HCT116 (cell line): ENCODE measurements at regions not wholly inside any gene's neighbourhood (a gene's known extent, or its start where the extent isn't known, plus 50 kb on each side); places are given as distances from the start of the nearest gene placed in this dataset.

Source experiments
- ATAC-seq: fragments of 200-7000 bp; cut with Tn5 transposase; 2 replicates; pipeline ENCODE4 v1.9.1; 2020; ENCODE audit warnings: mild to moderate bottlenecking, moderate library complexity
- BruUV-seq: library from RNA; stranded (reverse); fragments of 400-500 nt; replicated peaks from 2 replicates; lab custom pipeline; 2021; lab: Mats Ljungman, UMichigan
- CTCF ChIA-PET: fragments of 300-600 bp; sonication (Branson Sonifier 250); formaldehyde crosslinking; loops from one replicate; lab custom pipeline; 2021; ENCODE audit warnings: antibody characterized with exemption; lab: Charles Lee
- POLR2A ChIA-PET: fragments of 300-600, 350-600 bp; sonication (Branson Sonifier 250); formaldehyde crosslinking; loops from one replicate; lab custom pipeline; 2021; ENCODE audit warnings: antibody characterized with exemption; lab: Charles Lee
- RAD21 ChIA-PET, 2 experiments: fragments of 300-600 bp; sonication (Branson Sonifier 250); formaldehyde crosslinking; loops; one replicate each; lab custom pipeline; 2023; ENCODE audit warnings: low total read pairs in 2 of 2; ENCODE audit not compliant: uncharacterized antibody in 2 of 2, unreplicated experiment in 2 of 2, low non-redundant PET in 1 of 2; lab: Charles Lee
- DNase-seq: peaks from one replicate; pipeline ENCODE4 v3.0.0-alpha.2; 2010; ENCODE audit warnings: low read depth, low spot score
- H2AFZ ChIP-seq: fragments of 200-600 bp; shearing (Covaris generic), sonication (generic); 2 replicates; pipeline ENCODE4 v1.6.1; 2017; ENCODE audit warnings: low read depth, mixed run types, mixed read lengths, antibody characterized with exemption, low read length; ENCODE audit not compliant: poor library complexity, severe bottlenecking
- H3K27ac ChIP-seq: 2 replicates; pipeline ENCODE4 v1.5.1; 2012; ENCODE audit warnings: low read depth, low read length
- H3K27me3 ChIP-seq: fragments of 200-600 bp; sonication (generic); 2 replicates; pipeline ENCODE4 v1.6.1; 2016; ENCODE audit warnings: mixed run types, low read length, mixed read lengths; ENCODE audit not compliant: insufficient read depth
- H3K36me3 ChIP-seq, 2 experiments: fragments of 200-500 bp in 1 of 2; fragments of 200-600 bp in 1 of 2; sonication (Bioruptor generic) in 1 of 2; sonication (generic) in 1 of 2; 2 replicates each; pipeline versions ENCODE4 v1.5.1 to v1.6.1; 2014 to 2016; ENCODE audit warnings: low read length in 2 of 2, inconsistent platforms in 1 of 2, mixed read lengths in 1 of 2, mixed run types in 1 of 2; ENCODE audit not compliant: insufficient read depth in 2 of 2, control insufficient read depth in 1 of 2
- H3K4me1 ChIP-seq, 2 experiments: fragments of 200-600 bp in 1 of 2; sonication (generic) in 1 of 2; 2 replicates each; pipeline versions ENCODE4 v1.5.1 to v1.6.1; 2012 to 2017; ENCODE audit warnings: low read length in 2 of 2, inconsistent platforms in 1 of 2, mild to moderate bottlenecking in 1 of 2, mixed read lengths in 1 of 2, mixed run types in 1 of 2, moderate library complexity in 1 of 2; ENCODE audit not compliant: insufficient read depth in 2 of 2, control insufficient read depth in 1 of 2
- H3K4me2 ChIP-seq: fragments of 200-600 bp; sonication (generic); 2 replicates; pipeline ENCODE4 v1.6.1; 2017; ENCODE audit warnings: mixed run types, low read length, mixed read lengths
- H3K4me3 ChIP-seq, 2 experiments: fragments of 200-600 bp in 1 of 2; sonication (generic) in 1 of 2; replicated peaks in 1 of 2; 2 replicates each; pipeline ENCODE4 v1.5.1; 2011 to 2016; ENCODE audit warnings: low read length in 2 of 2, control low read depth in 1 of 2, low read depth in 1 of 2, mild to moderate bottlenecking in 1 of 2, mixed read lengths in 1 of 2, mixed run types in 1 of 2
- H3K79me2 ChIP-seq: fragments of 200-600 bp; sonication (generic); 2 replicates; pipeline ENCODE4 v1.6.1; 2017; ENCODE audit warnings: mild to moderate bottlenecking, mixed run types, low read length, moderate library complexity, mixed read lengths; ENCODE audit not compliant: insufficient read depth
- H3K9ac ChIP-seq: fragments of 200-600 bp; sonication (generic); 2 replicates; pipeline ENCODE4 v1.6.1; 2016; ENCODE audit warnings: low read length, mixed read lengths
- H3K9me2 ChIP-seq: fragments of 200-600 bp; sonication (generic), shearing (Covaris generic); 2 replicates; pipeline ENCODE4 v1.6.1; 2017; ENCODE audit warnings: mixed run types, mild to moderate bottlenecking, moderate library complexity; ENCODE audit not compliant: insufficient read depth
- H3K9me3 ChIP-seq, 2 experiments: fragments of 200-500 bp in 1 of 2; fragments of 200-600 bp in 1 of 2; sonication (Bioruptor generic) in 1 of 2; sonication (generic) in 1 of 2; 2 replicates each; pipeline ENCODE4 v1.6.1; 2014 to 2017; ENCODE audit warnings: low read length in 2 of 2, mixed read lengths in 2 of 2, inconsistent platforms in 1 of 2, low read depth in 1 of 2, mild to moderate bottlenecking in 1 of 2, mixed run types in 1 of 2, moderate library complexity in 1 of 2; ENCODE audit not compliant: control insufficient read depth in 1 of 2, insufficient read depth in 1 of 2
- H4K20me1 ChIP-seq: fragments of 200-600 bp; sonication (generic), shearing (Covaris generic); 2 replicates; pipeline ENCODE4 v1.6.1; 2017; ENCODE audit warnings: mixed run types, mild to moderate bottlenecking, moderate library complexity; ENCODE audit not compliant: insufficient read depth
- CBX3 ChIP-seq: IDR thresholded peaks from 2 replicates; pipeline ENCODE4 v1.6.1; 2012; ENCODE audit warnings: low read depth
- EGR1 ChIP-seq: IDR thresholded peaks from 2 replicates; pipeline ENCODE4 v1.6.1; 2012; ENCODE audit warnings: low read depth
- ELF1 ChIP-seq: IDR thresholded peaks from 2 replicates; pipeline ENCODE4 v1.6.1; 2012; ENCODE audit warnings: low read depth, borderline replicate concordance
- EZH2 ChIP-seq: fragments of 200-600 bp; sonication (generic); IDR thresholded peaks from 2 replicates; pipeline ENCODE4 v1.6.1; 2017; ENCODE audit warnings: antibody characterized with exemption, mixed run types
- EZH2phosphoT487 ChIP-seq: fragments of 200-600 bp; IDR thresholded peaks from 2 replicates; pipeline ENCODE4 v1.6.1; 2018; ENCODE audit warnings: antibody characterized with exemption, borderline replicate concordance
- FOSL1 ChIP-seq: IDR thresholded peaks from 2 replicates; pipeline ENCODE4 v1.6.1; 2012; ENCODE audit warnings: low read depth
- POLR2A ChIP-seq: IDR thresholded peaks from 2 replicates; pipeline ENCODE4 v1.7.0; 2011; ENCODE audit warnings: borderline replicate concordance; ENCODE audit not compliant: insufficient read depth, insufficient read length; ENCODE audit errors: extremely low read depth
- POLR2AphosphoS5 ChIP-seq: IDR thresholded peaks from 2 replicates; pipeline ENCODE4 v1.6.1; 2011; ENCODE audit warnings: mild to moderate bottlenecking, low read depth, low read length, moderate library complexity
- RAD21 ChIP-seq: IDR thresholded peaks from 2 replicates; pipeline ENCODE4 v1.6.1; 2012; ENCODE audit warnings: low read depth, mild to moderate bottlenecking
- SIN3A ChIP-seq: IDR thresholded peaks from 2 replicates; pipeline ENCODE4 v1.6.1; 2012; ENCODE audit warnings: low read depth
- SP1 ChIP-seq: IDR thresholded peaks from 2 replicates; pipeline ENCODE4 v1.6.1; 2012; ENCODE audit warnings: low read depth
- SRF ChIP-seq: IDR thresholded peaks from 2 replicates; pipeline ENCODE4 v1.6.1; 2012; ENCODE audit warnings: low read depth
- TCF7L2 ChIP-seq: IDR thresholded peaks from 2 replicates; pipeline ENCODE4 v1.7.0; 2011; ENCODE audit warnings: borderline replicate concordance, inconsistent platforms; ENCODE audit not compliant: insufficient read depth, insufficient read length; ENCODE audit errors: extremely low read depth
- ZFX ChIP-seq: fragments of 450-650 bp; IDR thresholded peaks from 2 replicates; pipeline ENCODE4 v1.6.1; 2017
- ZNF274 ChIP-seq: fragments of 200-500 bp; sonication (Bioruptor generic); IDR thresholded peaks from 2 replicates; pipeline ENCODE4 v1.6.1; 2014; ENCODE audit warnings: mild to moderate bottlenecking, low read depth, low read length, inconsistent platforms
- intact Hi-C: fragments of 100-400 bp; cut with micrococcal nuclease; formaldehyde crosslinking; loops from 2 replicates; pipeline ENCODE4 v1.10.0; 2022
- TF ChIP-seq, protein P1 (sequence below): IDR thresholded peaks from 2 replicates; pipeline ENCODE4 v1.6.1; 2011; ENCODE audit warnings: mild to moderate bottlenecking, low read length, moderate library complexity; ENCODE audit not compliant: insufficient replicate concordance; ENCODE audit errors: extremely low read depth
- TF ChIP-seq, protein P2 (sequence below), 3 experiments: fragments of 200-600 bp in 1 of 3; sonication (generic) in 1 of 3; IDR thresholded peaks in 2 of 3; conservative IDR thresholded peaks in 1 of 3; 2 replicates each; pipeline ENCODE4 v1.5.1; 2012 to 2017; ENCODE audit warnings: low read depth in 2 of 3, low read length in 2 of 3, antibody characterized with exemption in 1 of 3, borderline replicate concordance in 1 of 3, control low read depth in 1 of 3, mild to moderate bottlenecking in 1 of 3, mixed read lengths in 1 of 3, mixed run types in 1 of 3, moderate library complexity in 1 of 3; ENCODE audit not compliant: insufficient read depth in 1 of 3
- TF ChIP-seq, protein P3 (sequence below): IDR thresholded peaks from 2 replicates; pipeline ENCODE4 v1.6.1; 2012
- TF ChIP-seq, protein P4 (sequence below): IDR thresholded peaks from 2 replicates; pipeline ENCODE4 v1.6.1; 2012; ENCODE audit warnings: low read depth

DNA sequence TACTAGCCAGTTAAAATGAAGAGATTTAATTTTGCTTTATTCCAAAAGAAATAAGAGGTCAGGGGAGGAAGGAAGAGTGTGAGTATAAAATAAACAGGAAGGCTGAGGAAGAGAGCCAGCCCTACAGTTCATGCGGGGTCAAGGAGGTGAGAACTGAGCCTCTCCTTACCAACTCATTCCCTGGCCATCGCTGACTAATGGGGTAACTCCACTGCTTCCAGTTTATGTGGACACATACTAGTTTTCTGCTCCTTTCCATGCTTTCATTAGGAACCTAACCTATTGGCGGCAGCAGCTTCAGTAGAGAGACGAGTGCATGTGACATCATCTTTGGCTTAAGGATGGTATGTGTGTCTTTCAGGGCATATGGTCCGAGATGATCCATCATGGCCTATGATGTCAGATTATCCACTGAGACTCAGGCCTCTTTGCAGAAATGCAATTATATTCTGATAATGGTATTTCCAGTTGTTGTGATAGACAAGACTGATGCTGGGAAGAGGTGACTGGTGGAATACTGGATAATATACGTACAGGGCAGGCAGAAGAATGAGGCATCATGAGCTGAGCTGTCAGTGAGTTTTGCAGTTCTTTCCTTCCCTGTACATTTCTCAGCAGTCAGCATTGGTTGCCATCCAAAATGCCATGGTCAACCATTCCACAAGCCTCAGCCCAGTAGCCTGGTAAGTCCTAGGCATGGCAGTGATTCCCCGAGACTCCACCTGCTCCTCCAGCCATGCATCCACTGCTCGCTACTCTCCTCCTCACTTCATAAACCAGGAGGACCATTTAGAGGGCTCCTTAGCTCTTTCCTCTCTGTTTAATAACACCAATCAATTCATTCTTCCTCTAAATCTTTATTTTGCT lies 184.6 kb upstream of the OSR1 start:
- intact Hi-C loops, result no loop called here
- Histone ChIP-seq H2AFZ (no peak overlapping the region), H3K36me3 (no peaks in the 10 kb centered on the region), H3K9ac (no peak overlapping the region), H3K27ac (no peak overlapping the region), H3K9me2 (no peaks in the 10 kb centered on the region), H4K20me1 (no peaks in the 10 kb centered on the region), H3K9me3 (no peaks in the 10 kb centered on the region), H3K4me3 (no peak overlapping the region), H3K79me2 (no peaks in the 10 kb centered on the region), H3K4me2 (no peak overlapping the region), H3K27me3 (no peaks in the 10 kb centered on the region), H3K4me1 (peaks cover 13 to 37% of the 10 kb centered on the region in 2 experiments)
- no TSS peak for BruUV-seq
- ChIA-PET RAD21 (no interaction called here), CTCF (no interaction called here), POLR2A (no interaction called here)
- ATAC-seq (no peak), DNase-seq (no peak)
- no peak for TF ChIP-seq SIN3A
- TF ChIP-seq, protein P1, sequence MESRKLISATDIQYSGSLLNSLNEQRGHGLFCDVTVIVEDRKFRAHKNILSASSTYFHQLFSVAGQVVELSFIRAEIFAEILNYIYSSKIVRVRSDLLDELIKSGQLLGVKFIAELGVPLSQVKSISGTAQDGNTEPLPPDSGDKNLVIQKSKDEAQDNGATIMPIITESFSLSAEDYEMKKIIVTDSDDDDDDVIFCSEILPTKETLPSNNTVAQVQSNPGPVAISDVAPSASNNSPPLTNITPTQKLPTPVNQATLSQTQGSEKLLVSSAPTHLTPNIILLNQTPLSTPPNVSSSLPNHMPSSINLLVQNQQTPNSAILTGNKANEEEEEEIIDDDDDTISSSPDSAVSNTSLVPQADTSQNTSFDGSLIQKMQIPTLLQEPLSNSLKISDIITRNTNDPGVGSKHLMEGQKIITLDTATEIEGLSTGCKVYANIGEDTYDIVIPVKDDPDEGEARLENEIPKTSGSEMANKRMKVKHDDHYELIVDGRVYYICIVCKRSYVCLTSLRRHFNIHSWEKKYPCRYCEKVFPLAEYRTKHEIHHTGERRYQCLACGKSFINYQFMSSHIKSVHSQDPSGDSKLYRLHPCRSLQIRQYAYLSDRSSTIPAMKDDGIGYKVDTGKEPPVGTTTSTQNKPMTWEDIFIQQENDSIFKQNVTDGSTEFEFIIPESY, result no peak
- TF ChIP-seq, protein P2, sequence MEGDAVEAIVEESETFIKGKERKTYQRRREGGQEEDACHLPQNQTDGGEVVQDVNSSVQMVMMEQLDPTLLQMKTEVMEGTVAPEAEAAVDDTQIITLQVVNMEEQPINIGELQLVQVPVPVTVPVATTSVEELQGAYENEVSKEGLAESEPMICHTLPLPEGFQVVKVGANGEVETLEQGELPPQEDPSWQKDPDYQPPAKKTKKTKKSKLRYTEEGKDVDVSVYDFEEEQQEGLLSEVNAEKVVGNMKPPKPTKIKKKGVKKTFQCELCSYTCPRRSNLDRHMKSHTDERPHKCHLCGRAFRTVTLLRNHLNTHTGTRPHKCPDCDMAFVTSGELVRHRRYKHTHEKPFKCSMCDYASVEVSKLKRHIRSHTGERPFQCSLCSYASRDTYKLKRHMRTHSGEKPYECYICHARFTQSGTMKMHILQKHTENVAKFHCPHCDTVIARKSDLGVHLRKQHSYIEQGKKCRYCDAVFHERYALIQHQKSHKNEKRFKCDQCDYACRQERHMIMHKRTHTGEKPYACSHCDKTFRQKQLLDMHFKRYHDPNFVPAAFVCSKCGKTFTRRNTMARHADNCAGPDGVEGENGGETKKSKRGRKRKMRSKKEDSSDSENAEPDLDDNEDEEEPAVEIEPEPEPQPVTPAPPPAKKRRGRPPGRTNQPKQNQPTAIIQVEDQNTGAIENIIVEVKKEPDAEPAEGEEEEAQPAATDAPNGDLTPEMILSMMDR (IDR thresholded peaks at IDR 0.05 in 2 of 3, conservative IDR thresholded peaks at IDR 0.05 in 1 of 3; ENCODE audit: borderline replicate concordance in 1 of 3, insufficient read depth in 1 of 3, low read depth in 2 of 3, low read length in 2 of 3), result no peak
- TF ChIP-seq, protein P3, sequence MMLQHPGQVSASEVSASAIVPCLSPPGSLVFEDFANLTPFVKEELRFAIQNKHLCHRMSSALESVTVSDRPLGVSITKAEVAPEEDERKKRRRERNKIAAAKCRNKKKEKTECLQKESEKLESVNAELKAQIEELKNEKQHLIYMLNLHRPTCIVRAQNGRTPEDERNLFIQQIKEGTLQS, result no peak
- no peak for TF ChIP-seq CBX3
- TF ChIP-seq, protein P4, sequence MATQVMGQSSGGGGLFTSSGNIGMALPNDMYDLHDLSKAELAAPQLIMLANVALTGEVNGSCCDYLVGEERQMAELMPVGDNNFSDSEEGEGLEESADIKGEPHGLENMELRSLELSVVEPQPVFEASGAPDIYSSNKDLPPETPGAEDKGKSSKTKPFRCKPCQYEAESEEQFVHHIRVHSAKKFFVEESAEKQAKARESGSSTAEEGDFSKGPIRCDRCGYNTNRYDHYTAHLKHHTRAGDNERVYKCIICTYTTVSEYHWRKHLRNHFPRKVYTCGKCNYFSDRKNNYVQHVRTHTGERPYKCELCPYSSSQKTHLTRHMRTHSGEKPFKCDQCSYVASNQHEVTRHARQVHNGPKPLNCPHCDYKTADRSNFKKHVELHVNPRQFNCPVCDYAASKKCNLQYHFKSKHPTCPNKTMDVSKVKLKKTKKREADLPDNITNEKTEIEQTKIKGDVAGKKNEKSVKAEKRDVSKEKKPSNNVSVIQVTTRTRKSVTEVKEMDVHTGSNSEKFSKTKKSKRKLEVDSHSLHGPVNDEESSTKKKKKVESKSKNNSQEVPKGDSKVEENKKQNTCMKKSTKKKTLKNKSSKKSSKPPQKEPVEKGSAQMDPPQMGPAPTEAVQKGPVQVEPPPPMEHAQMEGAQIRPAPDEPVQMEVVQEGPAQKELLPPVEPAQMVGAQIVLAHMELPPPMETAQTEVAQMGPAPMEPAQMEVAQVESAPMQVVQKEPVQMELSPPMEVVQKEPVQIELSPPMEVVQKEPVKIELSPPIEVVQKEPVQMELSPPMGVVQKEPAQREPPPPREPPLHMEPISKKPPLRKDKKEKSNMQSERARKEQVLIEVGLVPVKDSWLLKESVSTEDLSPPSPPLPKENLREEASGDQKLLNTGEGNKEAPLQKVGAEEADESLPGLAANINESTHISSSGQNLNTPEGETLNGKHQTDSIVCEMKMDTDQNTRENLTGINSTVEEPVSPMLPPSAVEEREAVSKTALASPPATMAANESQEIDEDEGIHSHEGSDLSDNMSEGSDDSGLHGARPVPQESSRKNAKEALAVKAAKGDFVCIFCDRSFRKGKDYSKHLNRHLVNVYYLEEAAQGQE, result no peak
- TF ChIP-seq EGR1, result no peak
- no peak for TF ChIP-seq FOSL1
- no peak for TF ChIP-seq SRF
- TF ChIP-seq SP1, result no peak
- no peak for TF ChIP-seq POLR2A
- TF ChIP-seq ZNF274, result no peak
- no peak for TF ChIP-seq ZFX
- TF ChIP-seq EZH2phosphoT487, result no peak
- TF ChIP-seq RAD21, result no peak
- TF ChIP-seq POLR2AphosphoS5, result no peak
- TF ChIP-seq EZH2, result no peak
- no peak for TF ChIP-seq TCF7L2
- no peak for TF ChIP-seq ELF1
